ENCODE measurements at regions not wholly inside any gene's neighbourhood (a gene's known extent, or its start where the extent isn't known, plus 50 kb on each side); places are given as distances from the start of the nearest gene placed in this dataset.

- no peak for TF ChIP-seq ZFX (IDR thresholded peaks at IDR 0.05; ENCODE audit: borderline replicate concordance)
- TF ChIP-seq CTCF (IDR thresholded peaks at IDR 0.05), result no peak
- H3K27ac ChIP-seq, result no peak overlapping the region
These were observed 1147.0 kb upstream of the EYS start for GRCh38 chr6:66854014-66854413.

- TF ChIP-seq CTCF (IDR thresholded peaks at IDR 0.05) (no peak), ZFX (IDR thresholded peaks at IDR 0.05; ENCODE audit: borderline replicate concordance) (no peak)
- H3K27ac ChIP-seq, result no peak overlapping the region
These were observed 1144.9 kb upstream of the EYS start for GRCh38 chr6:66851930-66852329.

GRCh38 chr6:66849843-66850242 lies 1142.8 kb upstream of the EYS start:
- TF ChIP-seq ZFX (IDR thresholded peaks at IDR 0.05; ENCODE audit: borderline replicate concordance) (no peak), CTCF (IDR thresholded peaks at IDR 0.05) (no peak)
- H3K27ac ChIP-seq, result no peak overlapping the region

GRCh38 chr6:66848244-66848953 lies 1141.4 kb upstream of the EYS start:
- H3K27ac ChIP-seq, result no peak overlapping the region
- TF ChIP-seq ZFX (IDR thresholded peaks at IDR 0.05; ENCODE audit: borderline replicate concordance) (no peak), CTCF (IDR thresholded peaks at IDR 0.05) (no peak)

- H3K27ac ChIP-seq, result no peak overlapping the region
- no peak for TF ChIP-seq ZFX (IDR thresholded peaks at IDR 0.05; ENCODE audit: borderline replicate concordance)
- no peak for TF ChIP-seq CTCF (IDR thresholded peaks at IDR 0.05)
These were observed 1131.7 kb upstream of the EYS start for GRCh38 chr6:66838764-66839163.

GRCh38 chr6:66825539-66825938 lies 1118.5 kb upstream of the EYS start:
- no peak overlapping the region for H3K27ac ChIP-seq
- TF ChIP-seq ZFX (IDR thresholded peaks at IDR 0.05; ENCODE audit: borderline replicate concordance) (no peak), CTCF (IDR thresholded peaks at IDR 0.05) (no peak)

GRCh38 chr6:66814156-66814555 lies 1107.1 kb upstream of the EYS start:
- no peak overlapping the region for H3K27ac ChIP-seq
- TF ChIP-seq CTCF (IDR thresholded peaks at IDR 0.05) (no peak), ZFX (IDR thresholded peaks at IDR 0.05; ENCODE audit: borderline replicate concordance) (no peak)
